ENCODE measurements at regions not wholly inside any gene's neighbourhood (a gene's known extent, or its start where the extent isn't known, plus 50 kb on each side); places are given as distances from the start of the nearest gene placed in this dataset.

DNA sequence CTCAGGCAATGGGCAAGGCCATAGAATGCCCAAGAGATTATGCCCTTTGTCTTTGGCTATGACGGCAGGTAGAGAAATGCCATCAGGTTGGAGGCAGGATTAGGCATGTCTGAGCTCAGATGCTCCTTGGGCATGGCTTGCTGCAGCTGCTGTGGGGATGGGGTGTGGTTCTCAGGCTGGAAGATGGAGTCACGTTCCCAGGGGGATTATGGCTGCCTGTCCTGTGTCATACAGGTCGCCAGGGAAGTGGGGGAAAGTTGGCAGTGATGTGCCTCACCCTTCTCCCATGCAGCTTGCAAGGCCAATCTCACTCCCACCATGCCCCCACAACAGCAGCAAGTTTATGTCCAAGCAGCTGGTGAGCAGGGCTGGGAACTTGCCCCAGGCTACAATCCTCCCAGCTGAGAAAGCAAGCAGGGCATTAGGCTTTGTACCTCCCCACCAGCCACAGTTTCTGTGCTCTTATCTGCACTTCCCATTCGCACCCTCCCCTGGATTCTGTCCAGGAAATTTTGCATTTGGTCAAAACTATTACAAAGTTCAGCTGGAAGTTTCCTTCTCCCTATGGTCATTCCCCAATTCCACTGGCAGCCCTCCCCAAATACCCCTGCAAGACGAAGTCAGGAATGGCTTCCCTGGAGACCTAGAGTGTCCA lies 1788.0 kb upstream of the NUDT12 start:
- TF ChIP-seq, protein P1, sequence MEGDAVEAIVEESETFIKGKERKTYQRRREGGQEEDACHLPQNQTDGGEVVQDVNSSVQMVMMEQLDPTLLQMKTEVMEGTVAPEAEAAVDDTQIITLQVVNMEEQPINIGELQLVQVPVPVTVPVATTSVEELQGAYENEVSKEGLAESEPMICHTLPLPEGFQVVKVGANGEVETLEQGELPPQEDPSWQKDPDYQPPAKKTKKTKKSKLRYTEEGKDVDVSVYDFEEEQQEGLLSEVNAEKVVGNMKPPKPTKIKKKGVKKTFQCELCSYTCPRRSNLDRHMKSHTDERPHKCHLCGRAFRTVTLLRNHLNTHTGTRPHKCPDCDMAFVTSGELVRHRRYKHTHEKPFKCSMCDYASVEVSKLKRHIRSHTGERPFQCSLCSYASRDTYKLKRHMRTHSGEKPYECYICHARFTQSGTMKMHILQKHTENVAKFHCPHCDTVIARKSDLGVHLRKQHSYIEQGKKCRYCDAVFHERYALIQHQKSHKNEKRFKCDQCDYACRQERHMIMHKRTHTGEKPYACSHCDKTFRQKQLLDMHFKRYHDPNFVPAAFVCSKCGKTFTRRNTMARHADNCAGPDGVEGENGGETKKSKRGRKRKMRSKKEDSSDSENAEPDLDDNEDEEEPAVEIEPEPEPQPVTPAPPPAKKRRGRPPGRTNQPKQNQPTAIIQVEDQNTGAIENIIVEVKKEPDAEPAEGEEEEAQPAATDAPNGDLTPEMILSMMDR (IDR thresholded peaks at IDR 0.05): no peak
- no peak for TF ChIP-seq POLR2AphosphoS5 (IDR thresholded peaks at IDR 0.05)
- no peak for TF ChIP-seq POLR2A (IDR thresholded peaks at IDR 0.05)
- no peak for TF ChIP-seq EP300 (IDR thresholded peaks at IDR 0.05)

All from sigmoid colon (tissue), 4 donors.